ENCODE measurements at regions not wholly inside any gene's neighbourhood (a gene's known extent, or its start where the extent isn't known, plus 50 kb on each side); places are given as distances from the start of the nearest gene placed in this dataset.

GRCh38 chrX:88977835-88978234 lies 230.8 kb downstream of the CPXCR1 start (continued):
- TF ChIP-seq REST (IDR thresholded peaks at IDR 0.05; ENCODE audit: low read depth, low read length), result no peak
- TF ChIP-seq, protein P1, sequence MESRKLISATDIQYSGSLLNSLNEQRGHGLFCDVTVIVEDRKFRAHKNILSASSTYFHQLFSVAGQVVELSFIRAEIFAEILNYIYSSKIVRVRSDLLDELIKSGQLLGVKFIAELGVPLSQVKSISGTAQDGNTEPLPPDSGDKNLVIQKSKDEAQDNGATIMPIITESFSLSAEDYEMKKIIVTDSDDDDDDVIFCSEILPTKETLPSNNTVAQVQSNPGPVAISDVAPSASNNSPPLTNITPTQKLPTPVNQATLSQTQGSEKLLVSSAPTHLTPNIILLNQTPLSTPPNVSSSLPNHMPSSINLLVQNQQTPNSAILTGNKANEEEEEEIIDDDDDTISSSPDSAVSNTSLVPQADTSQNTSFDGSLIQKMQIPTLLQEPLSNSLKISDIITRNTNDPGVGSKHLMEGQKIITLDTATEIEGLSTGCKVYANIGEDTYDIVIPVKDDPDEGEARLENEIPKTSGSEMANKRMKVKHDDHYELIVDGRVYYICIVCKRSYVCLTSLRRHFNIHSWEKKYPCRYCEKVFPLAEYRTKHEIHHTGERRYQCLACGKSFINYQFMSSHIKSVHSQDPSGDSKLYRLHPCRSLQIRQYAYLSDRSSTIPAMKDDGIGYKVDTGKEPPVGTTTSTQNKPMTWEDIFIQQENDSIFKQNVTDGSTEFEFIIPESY (IDR thresholded peaks at IDR 0.05; ENCODE audit: borderline replicate concordance, low read depth), result no peak
- no peak for TF ChIP-seq POLR2AphosphoS5 (IDR thresholded peaks at IDR 0.05; ENCODE audit: low read depth, low read length)

GRCh38 chrX:88982183-88982582 lies 235.2 kb downstream of the CPXCR1 start:
- peaks cover 8% of the 10 kb centered on the region; the same call in 1 of the 2 replicates for H3K27me3 ChIP-seq (ENCODE audit: insufficient read depth)
- H3K9me3 ChIP-seq, result no peaks in the 10 kb centered on the region
- no peaks in the 10 kb centered on the region for H3K36me3 ChIP-seq (replicated peaks in 1 of 2; ENCODE audit: control insufficient read depth in 1 of 2, insufficient read depth in 2 of 2, low read length in 1 of 2)
- H3K27ac ChIP-seq (ENCODE audit: low read depth in 2 of 2, low read length in 1 of 2), result no peak overlapping the region
- no peak overlapping the region for H3K4me3 ChIP-seq (ENCODE audit: low read depth in 2 of 2, low read length in 1 of 2)
- no peaks in the 10 kb centered on the region for H3K4me1 ChIP-seq (ENCODE audit: control insufficient read depth in 1 of 2, insufficient read depth in 2 of 2, low read depth in 1 of 2, low read length in 1 of 2)
- 29% methylated on average over 17 of the region's 22 CpGs for WGBS (ENCODE audit: low lambda C conversion rate)
- no peak overlapping the region for H2AFZ ChIP-seq (ENCODE audit: low read depth)
- H3K9me2 ChIP-seq, result no peaks in the 10 kb centered on the region
- DNase-seq, result no peak
- CTCF ChIA-PET, result no interaction called here
- TF ChIP-seq RCOR1 (IDR thresholded peaks at IDR 0.05; ENCODE audit: low read length) (no peak), MAX (IDR thresholded peaks at IDR 0.05; ENCODE audit: low read depth) (no peak), SIN3A (IDR thresholded peaks at IDR 0.05; ENCODE audit: borderline replicate concordance, low read depth, low read length) (no peak), EZH2phosphoT487 (IDR thresholded peaks at IDR 0.05; ENCODE audit: borderline replicate concordance, low read depth) (no peak), FOXM1 (IDR thresholded peaks at IDR 0.05; ENCODE audit: low read depth) (no peak), CHD2 (IDR thresholded peaks at IDR 0.05; ENCODE audit: low read length, partially characterized antibody) (no peak), RXRA (IDR thresholded peaks at IDR 0.05; ENCODE audit: borderline replicate concordance, low read depth) (no peak), SMC3 (IDR thresholded peaks at IDR 0.05; ENCODE audit: low read depth, low read length) (no peak), TAF1 (IDR thresholded peaks at IDR 0.05; ENCODE audit: borderline replicate concordance, low read depth, low read length) (no peak), GATA2 (CRISPR knock-in tag; IDR thresholded peaks at IDR 0.05) (no peak), ELF1 (IDR thresholded peaks at IDR 0.05) (no peak), TEAD4 (IDR thresholded peaks at IDR 0.05; ENCODE audit: borderline replicate concordance, insufficient read depth) (no peak), POLR2AphosphoS5 (IDR thresholded peaks at IDR 0.05; ENCODE audit: low read depth, low read length) (no peak), RFX5 (IDR thresholded peaks at IDR 0.05; ENCODE audit: low read length) (no peak), RAD21 (IDR thresholded peaks at IDR 0.05; ENCODE audit: low read length) (no peak), GABPA (IDR thresholded peaks at IDR 0.05; ENCODE audit: low read depth) (no peak)
- TF ChIP-seq, protein P2, sequence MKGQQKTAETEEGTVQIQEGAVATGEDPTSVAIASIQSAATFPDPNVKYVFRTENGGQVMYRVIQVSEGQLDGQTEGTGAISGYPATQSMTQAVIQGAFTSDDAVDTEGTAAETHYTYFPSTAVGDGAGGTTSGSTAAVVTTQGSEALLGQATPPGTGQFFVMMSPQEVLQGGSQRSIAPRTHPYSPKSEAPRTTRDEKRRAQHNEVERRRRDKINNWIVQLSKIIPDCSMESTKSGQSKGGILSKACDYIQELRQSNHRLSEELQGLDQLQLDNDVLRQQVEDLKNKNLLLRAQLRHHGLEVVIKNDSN (IDR thresholded peaks at IDR 0.05; ENCODE audit: borderline replicate concordance, low read depth), result no peak
- TF ChIP-seq, protein P1 (IDR thresholded peaks at IDR 0.05; ENCODE audit: borderline replicate concordance, low read depth), result no peak
- no peak overlapping the region for H3K4me2 ChIP-seq
- no peaks in the 10 kb centered on the region for H4K20me1 ChIP-seq (ENCODE audit: insufficient read depth)
- no peak overlapping the region for H3K9ac ChIP-seq
- no peaks in the 10 kb centered on the region for H3K79me2 ChIP-seq (ENCODE audit: insufficient read depth)
- no peaks in the 10 kb centered on the region for H3F3A ChIP-seq (replicated peaks; ENCODE audit: insufficient read depth)
- POLR2A ChIA-PET, result no interaction called here

All from SK-N-SH (cell line).